Liver (tissue), 8 donors: ENCODE measurements at regions not wholly inside any gene's neighbourhood (a gene's known extent, or its start where the extent isn't known, plus 50 kb on each side); places are given as distances from the start of the nearest gene placed in this dataset.

Experiments used
- DNase-seq: peaks from one replicate; pipeline ENCODE4 v3.0.0-alpha.2; 2017; ENCODE audit warnings: low spot score
- H3K27ac ChIP-seq, 2 donors: one replicate each; pipeline ENCODE4 v1.7.0; 2013; ENCODE audit warnings: inconsistent platforms in 2 of 2, low read length in 2 of 2, control low read depth in 1 of 2, low read depth in 1 of 2, mild to moderate bottlenecking in 1 of 2
- H3K27me3 ChIP-seq, 4 donors: one replicate each; pipeline versions ENCODE4 v1.6.1 to v1.7.0; 2013; ENCODE audit warnings: low read length in 3 of 4, inconsistent platforms in 1 of 4, mild to moderate bottlenecking in 1 of 4, moderate library complexity in 1 of 4; ENCODE audit not compliant: control insufficient read depth in 4 of 4, insufficient read depth in 4 of 4
- H3K36me3 ChIP-seq, 4 donors: one replicate each; pipeline versions ENCODE4 v1.6.1 to v1.7.0; 2013; ENCODE audit warnings: low read length in 3 of 4, mild to moderate bottlenecking in 3 of 4, low read depth in 1 of 4, moderate library complexity in 1 of 4; ENCODE audit not compliant: control insufficient read depth in 4 of 4, insufficient read depth in 3 of 4
- H3K4me1 ChIP-seq, 4 donors: one replicate each; pipeline versions ENCODE4 v1.6.1 to v1.7.0; 2013; ENCODE audit warnings: low read length in 3 of 4, mild to moderate bottlenecking in 3 of 4, moderate library complexity in 1 of 4; ENCODE audit not compliant: control insufficient read depth in 4 of 4, insufficient read depth in 4 of 4
- H3K4me3 ChIP-seq, 3 donors: one replicate each; pipeline versions ENCODE4 v1.6.1 to v1.7.0; 2013; ENCODE audit warnings: low read length in 3 of 3, control low read depth in 1 of 3, low read depth in 1 of 3, mild to moderate bottlenecking in 1 of 3
- H3K9ac ChIP-seq, 2 donors: one replicate each; pipeline ENCODE4 v1.7.0; 2013; ENCODE audit warnings: low read length in 2 of 2, mild to moderate bottlenecking in 2 of 2, moderate library complexity in 2 of 2, control low read depth in 1 of 2, low read depth in 1 of 2
- H3K9me3 ChIP-seq, 4 donors: one replicate each; pipeline versions ENCODE4 v1.6.1 to v1.7.0; 2013; ENCODE audit warnings: low read length in 3 of 4; ENCODE audit not compliant: control insufficient read depth in 4 of 4
- EGR1 ChIP-seq, 2 donors: IDR thresholded peaks; 2 replicates each; pipeline ENCODE4 v1.6.1; 2016 to 2018; ENCODE audit warnings: antibody characterized with exemption in 2 of 2, low read depth in 2 of 2
- FOXA1 ChIP-seq: IDR thresholded peaks from 2 replicates; pipeline ENCODE4 v1.6.1; 2016; ENCODE audit warnings: antibody characterized with exemption
- FOXA2 ChIP-seq: IDR thresholded peaks from 2 replicates; pipeline ENCODE4 v1.6.1; 2016; ENCODE audit warnings: antibody characterized with exemption
- GABPA ChIP-seq, 2 donors: IDR thresholded peaks in 1 of 2; conservative IDR thresholded peaks in 1 of 2; 2 replicates each; pipeline ENCODE4 v1.6.1; 2016; ENCODE audit warnings: antibody characterized with exemption in 2 of 2, mild to moderate bottlenecking in 1 of 2, moderate library complexity in 1 of 2
- HNF4A ChIP-seq, 2 donors: conservative IDR thresholded peaks; 2 replicates each; pipeline ENCODE4 v1.6.1; 2016; ENCODE audit warnings: antibody characterized with exemption in 2 of 2, mild to moderate bottlenecking in 2 of 2
- HNF4G ChIP-seq: IDR thresholded peaks from 2 replicates; pipeline ENCODE4 v1.6.1; 2016; ENCODE audit warnings: antibody characterized with exemption
- JUND ChIP-seq, 2 donors: IDR thresholded peaks; 2 replicates each; pipeline ENCODE4 v1.6.1; 2016; ENCODE audit warnings: antibody characterized with exemption in 2 of 2
- RAD21 ChIP-seq, 2 donors: IDR thresholded peaks; 2 replicates each; pipeline ENCODE4 v1.6.1; 2016; ENCODE audit warnings: antibody characterized with exemption in 2 of 2, mild to moderate bottlenecking in 2 of 2
- SP1 ChIP-seq: IDR thresholded peaks from 2 replicates; pipeline ENCODE4 v1.6.1; 2018; ENCODE audit warnings: antibody characterized with exemption, mild to moderate bottlenecking
- TAF1 ChIP-seq: conservative IDR thresholded peaks from 2 replicates; pipeline ENCODE4 v1.6.1; 2016; ENCODE audit warnings: antibody characterized with exemption, mild to moderate bottlenecking
- YY1 ChIP-seq: IDR thresholded peaks from 2 replicates; pipeline ENCODE4 v1.6.1; 2016; ENCODE audit warnings: antibody characterized with exemption, mild to moderate bottlenecking
- WGBS: extraction: QIAGEN DNeasy Blood & Tissue Kit; methylation state at CpG from one replicate; pipeline ENCODE4 v1.1.7; 2013; 5-methylcytosine and 5-hydroxymethylcytosine counted together
- TF ChIP-seq, protein P1 (sequence below): fragments of 150-350 bp; IDR thresholded peaks from 2 replicates; pipeline ENCODE4 v1.5.1; 2017; ENCODE audit warnings: improper control_type of control experiment, low read depth, low read length; ENCODE audit not compliant: missing input control
- TF ChIP-seq, protein P2 (sequence below): IDR thresholded peaks from 2 replicates; pipeline ENCODE4 v1.6.1; 2016; ENCODE audit warnings: antibody characterized with exemption
- TF ChIP-seq, protein P3 (sequence below): IDR thresholded peaks from 2 replicates; pipeline ENCODE4 v1.6.1; 2016; ENCODE audit warnings: antibody characterized with exemption
- TF ChIP-seq, protein P4 (sequence below): IDR thresholded peaks from 2 replicates; pipeline ENCODE4 v1.6.1; 2016; ENCODE audit warnings: antibody characterized with exemption, mild to moderate bottlenecking
- donor health status: healthy.
- donor health status: healthy.
- donor health status: healthy.
- donor health status: healthy.
- donor health status: healthy.

DNA sequence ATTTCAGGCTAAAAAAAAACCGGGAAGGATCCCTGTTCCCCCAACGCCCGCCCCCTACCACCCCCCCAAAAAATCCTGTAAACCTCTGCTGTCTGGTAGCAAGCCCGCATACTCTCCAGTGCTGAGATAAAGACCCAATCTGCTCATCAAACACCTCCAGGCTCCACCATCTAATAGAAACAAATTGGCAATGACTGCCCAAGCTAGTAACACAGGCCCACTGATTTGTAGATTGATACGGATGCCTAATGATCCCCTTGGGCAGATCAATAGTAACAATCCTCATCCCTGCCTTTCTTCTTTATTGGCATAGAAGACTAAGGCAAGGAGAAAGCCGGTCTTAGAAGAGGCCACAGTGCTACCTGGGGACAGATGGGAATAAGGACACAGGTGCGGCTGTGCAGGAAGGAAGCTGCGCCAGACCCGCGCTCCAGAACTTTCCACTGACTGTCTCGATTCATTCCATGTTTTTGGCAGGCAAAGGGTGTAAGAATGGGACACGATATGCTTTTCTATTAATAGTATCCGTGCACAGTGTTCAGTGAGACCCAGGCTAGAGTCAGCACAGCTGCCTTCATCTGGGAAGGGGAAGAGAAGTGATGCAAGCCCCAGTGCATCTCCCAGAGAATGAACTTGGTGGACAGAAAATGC is 407.6 kb upstream of the PSMD7 start:
- Histone ChIP-seq H3K27me3 (peaks cover 0 to 8% (median 3%) of the 10 kb centered on the region in 4 donors), H3K9me3 (no peaks in the 10 kb centered on the region), H3K4me1 (no peaks in the 10 kb centered on the region), H3K9ac (no peak overlapping the region), H3K27ac (no peak overlapping the region), H3K4me3 (no peak overlapping the region), H3K36me3 (no peaks in the 10 kb centered on the region)
- DNase-seq = no peak
- WGBS = 55% methylated on average over 13 of the region's 13 CpGs
- no peak for TF ChIP-seq FOXA2
- TF ChIP-seq HNF4A (conservative IDR thresholded peaks at IDR 0.05) = no peak
- no peak for TF ChIP-seq YY1
- TF ChIP-seq, protein P1, sequence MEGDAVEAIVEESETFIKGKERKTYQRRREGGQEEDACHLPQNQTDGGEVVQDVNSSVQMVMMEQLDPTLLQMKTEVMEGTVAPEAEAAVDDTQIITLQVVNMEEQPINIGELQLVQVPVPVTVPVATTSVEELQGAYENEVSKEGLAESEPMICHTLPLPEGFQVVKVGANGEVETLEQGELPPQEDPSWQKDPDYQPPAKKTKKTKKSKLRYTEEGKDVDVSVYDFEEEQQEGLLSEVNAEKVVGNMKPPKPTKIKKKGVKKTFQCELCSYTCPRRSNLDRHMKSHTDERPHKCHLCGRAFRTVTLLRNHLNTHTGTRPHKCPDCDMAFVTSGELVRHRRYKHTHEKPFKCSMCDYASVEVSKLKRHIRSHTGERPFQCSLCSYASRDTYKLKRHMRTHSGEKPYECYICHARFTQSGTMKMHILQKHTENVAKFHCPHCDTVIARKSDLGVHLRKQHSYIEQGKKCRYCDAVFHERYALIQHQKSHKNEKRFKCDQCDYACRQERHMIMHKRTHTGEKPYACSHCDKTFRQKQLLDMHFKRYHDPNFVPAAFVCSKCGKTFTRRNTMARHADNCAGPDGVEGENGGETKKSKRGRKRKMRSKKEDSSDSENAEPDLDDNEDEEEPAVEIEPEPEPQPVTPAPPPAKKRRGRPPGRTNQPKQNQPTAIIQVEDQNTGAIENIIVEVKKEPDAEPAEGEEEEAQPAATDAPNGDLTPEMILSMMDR = no peak
- TF ChIP-seq, protein P2, sequence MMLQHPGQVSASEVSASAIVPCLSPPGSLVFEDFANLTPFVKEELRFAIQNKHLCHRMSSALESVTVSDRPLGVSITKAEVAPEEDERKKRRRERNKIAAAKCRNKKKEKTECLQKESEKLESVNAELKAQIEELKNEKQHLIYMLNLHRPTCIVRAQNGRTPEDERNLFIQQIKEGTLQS = no peak
- no peak for TF ChIP-seq JUND (IDR thresholded peaks at IDR 0.05)
- no peak for TF ChIP-seq RAD21 (IDR thresholded peaks at IDR 0.05)
- no peak for TF ChIP-seq TAF1
- no peak for TF ChIP-seq SP1
- TF ChIP-seq FOXA1 = no peak

DNA sequence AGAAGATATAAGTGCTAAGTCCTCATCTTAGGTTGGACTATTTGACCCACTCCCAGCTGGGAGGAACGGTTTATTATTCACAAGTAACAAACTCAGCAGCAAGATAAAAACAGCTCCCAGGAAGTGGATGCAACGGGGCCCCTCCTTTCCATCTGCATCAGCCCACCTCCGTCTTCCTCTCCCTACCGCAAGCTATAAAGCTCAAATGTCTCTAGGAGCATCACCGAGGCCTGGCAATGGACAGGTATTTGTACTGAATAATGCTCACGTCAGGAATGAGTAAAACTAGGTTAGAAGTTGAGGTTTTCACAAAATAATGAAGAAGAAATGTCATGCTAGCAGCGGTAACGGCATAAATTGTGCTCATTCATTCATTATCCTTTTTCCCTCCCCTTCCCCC is 408.7 kb upstream of the PSMD7 start:
- Histone ChIP-seq H3K4me1 (no peaks in the 10 kb centered on the region), H3K9ac (no peak overlapping the region), H3K27me3 (peaks cover 0 to 8% (median 3%) of the 10 kb centered on the region in 4 donors), H3K27ac (no peak overlapping the region), H3K4me3 (no peak overlapping the region), H3K9me3 (no peaks in the 10 kb centered on the region), H3K36me3 (no peaks in the 10 kb centered on the region)
- TF ChIP-seq JUND (IDR thresholded peaks at IDR 0.05) (no peak), RAD21 (IDR thresholded peaks at IDR 0.05) (no peak)
- 35% methylated on average over 8 of the region's 8 CpGs for WGBS
- no peak for DNase-seq

DNA sequence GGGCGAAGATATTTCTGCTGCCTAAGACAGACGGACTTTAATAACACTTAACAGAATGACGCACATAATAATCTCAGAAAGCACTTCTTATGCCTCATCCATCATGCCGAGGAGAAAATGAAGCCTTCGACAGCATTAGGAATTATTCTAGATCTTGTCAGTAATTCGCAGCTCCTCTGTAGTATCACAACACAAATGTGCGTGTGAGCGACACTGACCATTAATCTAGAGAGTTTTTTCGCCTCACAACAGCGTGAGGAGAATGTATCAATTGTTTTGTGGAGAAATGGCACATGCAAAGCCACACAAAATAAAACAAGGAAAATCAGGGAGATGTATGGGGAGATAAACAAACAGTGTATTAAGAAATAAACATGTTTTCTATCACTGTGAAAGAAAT is 410.2 kb upstream of the PSMD7 start:
- H3K4me1 ChIP-seq = no peaks in the 10 kb centered on the region
- H3K36me3 ChIP-seq = no peaks in the 10 kb centered on the region
- H3K27me3 ChIP-seq = peaks cover 0 to 8% (median 3%) of the 10 kb centered on the region in 4 donors
- no peaks in the 10 kb centered on the region for H3K9me3 ChIP-seq
- DNase-seq = no peak
- 78% methylated on average over 10 of the region's 10 CpGs for WGBS
- no peak overlapping the region for H3K27ac ChIP-seq
- no peak overlapping the region for H3K4me3 ChIP-seq
- no peak overlapping the region for H3K9ac ChIP-seq
- TF ChIP-seq, protein P2 = no peak
- TF ChIP-seq EGR1 (IDR thresholded peaks at IDR 0.05; ENCODE audit: low read depth in 2 of 2) (no peak), HNF4A (conservative IDR thresholded peaks at IDR 0.05) (no peak), HNF4G (no peak), GABPA (IDR thresholded peaks at IDR 0.05 in 1 of 2, conservative IDR thresholded peaks at IDR 0.05 in 1 of 2) (no peak), TAF1 (no peak), FOXA2 (no peak)
- TF ChIP-seq, protein P3, sequence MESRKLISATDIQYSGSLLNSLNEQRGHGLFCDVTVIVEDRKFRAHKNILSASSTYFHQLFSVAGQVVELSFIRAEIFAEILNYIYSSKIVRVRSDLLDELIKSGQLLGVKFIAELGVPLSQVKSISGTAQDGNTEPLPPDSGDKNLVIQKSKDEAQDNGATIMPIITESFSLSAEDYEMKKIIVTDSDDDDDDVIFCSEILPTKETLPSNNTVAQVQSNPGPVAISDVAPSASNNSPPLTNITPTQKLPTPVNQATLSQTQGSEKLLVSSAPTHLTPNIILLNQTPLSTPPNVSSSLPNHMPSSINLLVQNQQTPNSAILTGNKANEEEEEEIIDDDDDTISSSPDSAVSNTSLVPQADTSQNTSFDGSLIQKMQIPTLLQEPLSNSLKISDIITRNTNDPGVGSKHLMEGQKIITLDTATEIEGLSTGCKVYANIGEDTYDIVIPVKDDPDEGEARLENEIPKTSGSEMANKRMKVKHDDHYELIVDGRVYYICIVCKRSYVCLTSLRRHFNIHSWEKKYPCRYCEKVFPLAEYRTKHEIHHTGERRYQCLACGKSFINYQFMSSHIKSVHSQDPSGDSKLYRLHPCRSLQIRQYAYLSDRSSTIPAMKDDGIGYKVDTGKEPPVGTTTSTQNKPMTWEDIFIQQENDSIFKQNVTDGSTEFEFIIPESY = no peak
- TF ChIP-seq, protein P4, sequence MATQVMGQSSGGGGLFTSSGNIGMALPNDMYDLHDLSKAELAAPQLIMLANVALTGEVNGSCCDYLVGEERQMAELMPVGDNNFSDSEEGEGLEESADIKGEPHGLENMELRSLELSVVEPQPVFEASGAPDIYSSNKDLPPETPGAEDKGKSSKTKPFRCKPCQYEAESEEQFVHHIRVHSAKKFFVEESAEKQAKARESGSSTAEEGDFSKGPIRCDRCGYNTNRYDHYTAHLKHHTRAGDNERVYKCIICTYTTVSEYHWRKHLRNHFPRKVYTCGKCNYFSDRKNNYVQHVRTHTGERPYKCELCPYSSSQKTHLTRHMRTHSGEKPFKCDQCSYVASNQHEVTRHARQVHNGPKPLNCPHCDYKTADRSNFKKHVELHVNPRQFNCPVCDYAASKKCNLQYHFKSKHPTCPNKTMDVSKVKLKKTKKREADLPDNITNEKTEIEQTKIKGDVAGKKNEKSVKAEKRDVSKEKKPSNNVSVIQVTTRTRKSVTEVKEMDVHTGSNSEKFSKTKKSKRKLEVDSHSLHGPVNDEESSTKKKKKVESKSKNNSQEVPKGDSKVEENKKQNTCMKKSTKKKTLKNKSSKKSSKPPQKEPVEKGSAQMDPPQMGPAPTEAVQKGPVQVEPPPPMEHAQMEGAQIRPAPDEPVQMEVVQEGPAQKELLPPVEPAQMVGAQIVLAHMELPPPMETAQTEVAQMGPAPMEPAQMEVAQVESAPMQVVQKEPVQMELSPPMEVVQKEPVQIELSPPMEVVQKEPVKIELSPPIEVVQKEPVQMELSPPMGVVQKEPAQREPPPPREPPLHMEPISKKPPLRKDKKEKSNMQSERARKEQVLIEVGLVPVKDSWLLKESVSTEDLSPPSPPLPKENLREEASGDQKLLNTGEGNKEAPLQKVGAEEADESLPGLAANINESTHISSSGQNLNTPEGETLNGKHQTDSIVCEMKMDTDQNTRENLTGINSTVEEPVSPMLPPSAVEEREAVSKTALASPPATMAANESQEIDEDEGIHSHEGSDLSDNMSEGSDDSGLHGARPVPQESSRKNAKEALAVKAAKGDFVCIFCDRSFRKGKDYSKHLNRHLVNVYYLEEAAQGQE = no peak
